ENCODE measurements at regions not wholly inside any gene's neighbourhood (a gene's known extent, or its start where the extent isn't known, plus 50 kb on each side); places are given as distances from the start of the nearest gene placed in this dataset.

GRCh38 chr1:5711079-5711478 is 281.1 kb downstream of the NPHP4 start:
- DNase-seq = no peak

GRCh38 chr1:5709976-5710375 is 282.2 kb downstream of the NPHP4 start:
- DNase-seq = no peak

DNA sequence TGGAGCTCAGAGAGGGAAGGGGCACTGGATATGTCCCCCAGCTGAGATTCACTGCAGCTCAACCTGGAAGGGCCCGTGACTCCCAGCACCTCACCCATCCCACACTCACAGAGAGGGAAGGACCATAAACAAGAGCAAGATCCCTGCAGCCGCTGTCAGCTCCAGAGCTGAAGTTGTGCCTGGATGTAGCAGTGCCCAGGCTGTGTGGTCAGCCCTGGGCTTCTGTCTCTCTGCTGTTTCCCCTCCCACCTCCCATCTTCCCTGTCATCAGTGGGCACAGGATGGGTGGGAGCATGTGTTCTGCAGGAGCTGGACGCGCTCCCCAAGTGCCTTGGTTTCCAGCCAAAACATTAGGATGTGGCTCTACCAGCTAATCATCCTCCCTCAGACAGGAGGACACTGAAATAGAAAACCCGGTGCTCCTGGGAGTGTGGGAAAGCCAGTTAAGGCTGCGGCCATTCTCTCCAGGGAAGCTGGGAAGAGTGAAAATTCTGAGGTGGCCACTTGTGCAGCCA is 282.7 kb downstream of the NPHP4 start:
- DNase-seq = no peak

DNA sequence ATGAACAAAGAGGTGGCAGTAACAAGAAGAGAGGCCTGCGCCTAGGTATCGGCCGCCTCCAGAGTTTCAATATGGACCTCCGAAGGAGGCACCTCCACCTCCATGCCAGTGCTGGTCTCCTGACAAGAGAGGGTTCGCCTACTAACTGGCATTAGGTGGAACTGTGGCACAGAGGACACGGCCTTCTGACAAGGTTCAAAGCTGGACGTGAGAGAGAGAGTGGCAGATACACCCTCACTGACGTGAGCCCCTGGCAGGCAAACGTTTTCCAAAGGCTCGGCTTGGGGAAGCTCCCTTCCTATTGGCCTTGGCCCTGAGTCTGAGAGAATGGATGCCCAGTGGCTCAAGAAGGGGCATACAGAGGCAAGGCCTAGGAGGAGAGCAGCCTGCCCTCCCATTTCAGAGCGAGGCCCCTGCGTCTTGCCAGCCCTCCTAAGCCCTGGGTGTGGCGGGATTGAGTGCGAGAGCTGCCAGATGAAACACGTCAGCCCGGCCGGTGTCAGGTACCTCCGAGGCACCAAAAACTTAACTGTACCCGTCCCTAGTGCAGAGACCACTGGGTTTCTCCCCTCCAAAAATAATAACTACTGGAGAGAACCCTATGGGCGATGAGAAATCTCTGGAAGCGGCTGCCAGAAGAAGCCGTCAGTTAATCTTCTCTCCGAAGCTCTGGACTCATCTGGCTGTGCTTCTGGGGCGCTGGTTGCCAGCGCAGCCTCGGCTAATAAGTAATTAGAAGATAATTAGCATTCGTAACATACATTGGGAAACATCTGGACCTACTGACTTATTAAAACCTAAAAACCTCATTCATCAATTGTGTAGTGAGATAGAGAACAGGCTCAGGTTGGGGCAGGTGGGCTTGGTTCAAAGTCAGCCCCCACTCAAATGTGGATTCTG is 283.6 kb downstream of the NPHP4 start:
- DNase-seq = no peak

- DNase-seq = no peak
Measured at GRCh38 chr1:5707566-5708345, 284.5 kb downstream of the NPHP4 start.

- DNase-seq = no peak
Measured at GRCh38 chr1:5706239-5706638, 286.0 kb downstream of the NPHP4 start.

GRCh38 chr1:5705751-5706150 is 286.5 kb downstream of the NPHP4 start:
- DNase-seq = no peak

GRCh38 chr1:5704561-5705514 is 287.4 kb downstream of the NPHP4 start:
- DNase-seq = no peak

GRCh38 chr1:5701642-5702041 is 290.6 kb downstream of the NPHP4 start:
- no peak for DNase-seq

DNA sequence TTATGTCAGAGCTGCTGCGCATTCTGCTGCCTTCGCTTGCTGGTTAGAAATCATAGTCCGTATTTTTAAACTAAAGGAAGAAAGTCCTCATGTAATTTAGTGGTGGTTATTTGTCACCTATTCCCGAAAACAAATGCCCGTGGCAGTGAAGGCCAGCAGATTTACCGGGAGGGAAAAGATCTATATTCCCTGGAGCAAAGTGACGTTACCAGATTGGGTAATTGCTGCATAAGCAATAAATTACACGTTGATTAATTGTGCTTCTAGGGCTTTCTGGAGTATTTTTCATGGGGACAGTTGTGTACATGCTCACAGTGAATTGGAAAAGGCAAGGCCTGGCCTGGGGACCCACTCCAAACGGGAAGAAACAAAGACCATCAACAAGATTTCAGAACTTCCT is 298.7 kb downstream of the NPHP4 start:
- no peak for DNase-seq

- no peak for DNase-seq
Measured at GRCh38 chr1:5692664-5693063, 299.6 kb downstream of the NPHP4 start.

- no peak for DNase-seq
Measured at GRCh38 chr1:5691795-5692509, 300.3 kb downstream of the NPHP4 start.

- DNase-seq = no peak
Measured at GRCh38 chr1:5690898-5691297, 301.3 kb downstream of the NPHP4 start.

DNA sequence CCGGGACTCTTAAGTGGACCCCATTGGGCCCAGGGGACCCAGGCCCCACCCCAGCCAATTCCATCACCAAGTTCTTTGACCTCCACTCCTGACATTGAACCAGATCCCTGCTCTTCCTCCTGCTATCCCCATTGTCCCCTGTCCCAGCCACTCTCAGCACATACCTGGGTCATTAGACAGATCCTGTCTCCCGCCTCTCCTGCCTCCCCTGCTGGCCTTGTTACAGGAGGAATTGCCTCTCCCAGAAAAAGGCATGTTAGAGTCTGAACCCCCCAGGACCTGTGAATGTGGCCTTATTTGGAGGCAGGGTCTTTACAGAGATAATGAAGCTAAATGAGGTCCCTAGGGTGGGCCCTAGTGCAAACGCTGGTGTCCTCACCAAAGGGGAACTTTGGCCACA is 301.9 kb downstream of the NPHP4 start:
- DNase-seq = no peak

DNA sequence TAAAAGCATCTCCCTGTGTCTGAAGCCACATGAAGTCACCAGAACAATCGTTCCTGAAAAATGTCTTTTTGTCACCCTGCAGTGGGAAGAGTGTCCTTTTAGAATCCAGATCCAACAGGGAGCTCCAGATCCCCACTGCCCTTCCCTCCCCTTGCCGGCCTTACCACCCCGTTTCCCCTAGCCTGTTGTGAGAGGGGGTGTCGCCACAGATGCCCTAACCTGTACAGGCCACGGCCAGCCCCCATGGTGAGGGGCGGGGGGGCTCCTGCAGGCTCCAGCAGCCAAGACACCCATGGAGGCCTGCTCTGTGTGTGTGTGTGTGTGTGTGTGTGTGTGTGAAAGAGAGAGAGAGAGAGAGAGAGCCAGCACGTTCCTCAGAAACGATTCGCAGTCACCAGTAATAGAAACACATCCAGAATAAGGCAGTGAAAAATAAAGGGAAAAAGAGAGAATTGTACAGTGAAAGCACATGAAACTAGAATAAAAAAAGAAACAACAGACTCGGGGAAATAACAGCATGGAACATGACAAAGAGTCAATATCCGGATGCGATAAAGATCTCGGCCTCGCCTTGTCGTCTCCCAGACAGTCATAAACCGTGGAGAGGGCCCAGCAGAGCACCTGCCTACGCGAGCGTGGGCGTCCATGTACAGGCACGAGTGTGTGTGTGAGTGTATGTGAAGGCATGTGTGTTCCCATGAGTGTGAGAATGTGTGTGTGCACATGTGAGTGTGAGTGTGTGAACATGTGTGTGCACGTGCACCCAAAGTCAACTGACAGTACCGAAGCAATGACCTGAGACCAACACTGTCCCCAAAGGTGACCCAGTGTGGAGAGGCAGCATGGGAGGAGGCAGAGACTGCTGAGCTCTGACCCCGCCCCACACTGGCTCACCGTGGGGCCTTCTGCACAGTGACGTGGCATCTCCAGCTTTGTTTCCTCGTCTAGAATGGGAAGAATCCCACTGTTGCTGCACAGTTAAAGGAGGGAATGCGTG is 303.8 kb downstream of the NPHP4 start:
- no peak for DNase-seq

DNA sequence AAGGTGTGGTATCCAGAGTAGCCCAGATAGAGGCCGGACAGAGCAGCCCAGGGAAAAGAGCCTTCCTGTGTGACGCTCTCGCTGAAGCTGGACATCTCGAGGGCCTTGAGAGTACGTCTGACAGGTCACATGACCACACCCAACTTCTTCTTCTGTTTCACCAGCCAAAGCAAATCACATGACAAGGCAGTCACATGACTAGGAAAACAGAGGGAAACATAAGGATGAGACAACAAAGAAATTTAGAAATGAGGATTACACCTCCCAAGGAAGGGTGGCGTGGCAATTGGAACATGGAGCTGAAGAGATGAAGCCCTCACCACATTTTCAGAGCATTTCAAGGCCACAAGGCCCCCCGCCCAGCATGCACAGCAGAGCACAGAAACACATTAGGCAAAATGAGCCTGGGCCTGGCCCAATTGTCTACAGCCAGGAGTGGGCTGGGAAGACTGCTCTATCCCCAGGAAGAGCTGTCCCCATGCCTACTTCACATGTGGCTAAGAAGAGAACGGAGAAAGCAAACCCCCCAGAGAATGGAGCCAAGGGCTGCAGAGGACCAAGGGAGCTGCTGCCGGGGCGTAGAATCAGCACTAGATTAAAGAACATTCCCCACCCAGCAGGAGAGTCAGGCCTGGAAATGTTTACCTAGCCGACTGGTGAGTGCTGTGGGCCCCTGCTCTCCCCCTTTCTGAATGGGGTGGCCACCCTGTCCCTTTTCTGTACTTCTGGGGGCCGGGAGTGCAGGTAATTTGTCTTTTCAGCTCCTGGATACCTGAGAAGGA is 305.1 kb downstream of the NPHP4 start:
- no peak for DNase-seq

GRCh38 chr1:5686195-5686594 is 306.0 kb downstream of the NPHP4 start:
- DNase-seq = no peak

GRCh38 chr1:5685446-5686040 is 306.7 kb downstream of the NPHP4 start:
- DNase-seq = no peak

GRCh38 chr1:5684791-5685190 is 307.4 kb downstream of the NPHP4 start:
- DNase-seq = no peak

DNA sequence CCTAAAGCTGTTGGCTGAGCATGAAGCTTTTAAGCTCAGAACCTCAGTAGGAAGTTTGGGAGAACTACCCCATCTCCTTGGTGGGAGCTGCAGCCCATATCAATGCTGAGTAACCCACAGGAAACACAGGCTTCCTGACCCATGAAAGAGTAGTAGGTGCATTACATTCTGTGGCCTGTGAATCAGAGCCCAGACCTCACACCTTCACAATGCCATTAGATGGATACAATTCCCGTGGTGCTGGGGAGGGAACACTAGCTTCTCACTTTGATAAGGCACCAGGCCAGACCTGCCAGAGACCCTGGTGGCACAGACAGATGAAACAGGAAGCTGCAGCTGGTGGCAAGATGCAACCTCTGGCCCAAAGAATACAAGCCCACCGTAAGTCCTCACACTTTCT is 308.8 kb downstream of the NPHP4 start:
- no peak for DNase-seq

All from stimulated activated CD8-positive, alpha-beta memory T cell treated with anti-CD3 and anti-CD28 coated beads, Interleukin-4, amount 100 ng/mL, for 48 hours (primary cell).